WTC11 (cell line): ENCODE measurements at regions not wholly inside any gene's neighbourhood (a gene's known extent, or its start where the extent isn't known, plus 50 kb on each side); places are given as distances from the start of the nearest gene placed in this dataset.

ENCODE experiments used
- ATF1 ChIP-seq: sonication (generic); formaldehyde crosslinking; IDR thresholded peaks from 2 replicates; pipeline ENCODE4 v1.8.1; 2023; ENCODE audit warnings: mild to moderate bottlenecking, moderate library complexity, missing genetic modification reagents
- ETV6 ChIP-seq: sonication (generic); formaldehyde crosslinking; IDR thresholded peaks from 2 replicates; pipeline ENCODE4 v1.8.1; 2022; ENCODE audit warnings: mild to moderate bottlenecking, missing genetic modification reagents
- FOXJ3 ChIP-seq: sonication (generic); formaldehyde crosslinking; IDR thresholded peaks from 2 replicates; pipeline ENCODE4 v1.9.0; 2021; ENCODE audit warnings: missing genetic modification reagents, mild to moderate bottlenecking, borderline replicate concordance
- NFATC4 ChIP-seq: fragments of 250-450 bp; sonication (Bioruptor Pico); IDR thresholded peaks from 2 replicates; pipeline ENCODE4 v1.9.0; 2021; ENCODE audit warnings: mild to moderate bottlenecking
- NR2C2 ChIP-seq: sonication (generic); formaldehyde crosslinking; IDR thresholded peaks from 2 replicates; pipeline ENCODE4 v1.8.0; 2022; ENCODE audit warnings: mild to moderate bottlenecking, missing genetic modification reagents
- TEAD4 ChIP-seq: sonication (generic); formaldehyde crosslinking; IDR thresholded peaks from 2 replicates; pipeline ENCODE4 v1.8.0; 2022; ENCODE audit warnings: mild to moderate bottlenecking, missing genetic modification reagents
- TF ChIP-seq, protein P1 (sequence below): fragments of 200-600 bp; IDR thresholded peaks from 2 replicates; pipeline ENCODE4 v1.8.0; 2022; ENCODE audit warnings: antibody characterized with exemption
- TF ChIP-seq, protein P2 (sequence below): sonication (generic); formaldehyde crosslinking; IDR thresholded peaks from 2 replicates; pipeline ENCODE4 v1.8.0; 2022; ENCODE audit warnings: mild to moderate bottlenecking, missing genetic modification reagents

DNA sequence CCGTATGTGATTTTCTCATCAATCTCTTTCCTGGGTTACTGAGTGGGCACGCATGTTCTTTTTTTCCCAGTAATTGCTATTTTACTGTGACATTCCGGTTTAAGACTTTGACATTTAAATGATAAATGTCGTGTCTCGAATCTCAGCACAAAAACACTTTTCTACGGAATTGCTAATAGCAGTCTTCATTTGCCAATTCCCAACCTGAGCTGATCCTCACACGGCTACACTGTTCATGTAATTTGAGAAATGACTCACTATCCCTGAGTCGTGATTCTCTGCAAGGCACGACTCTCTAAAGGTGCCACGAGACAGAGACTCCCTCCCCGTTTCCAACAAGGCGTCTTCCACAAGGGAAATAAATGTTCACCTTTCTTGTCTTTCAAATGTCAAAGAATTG is 88.7 kb upstream of the USP29 start:
- TF ChIP-seq, protein P1, sequence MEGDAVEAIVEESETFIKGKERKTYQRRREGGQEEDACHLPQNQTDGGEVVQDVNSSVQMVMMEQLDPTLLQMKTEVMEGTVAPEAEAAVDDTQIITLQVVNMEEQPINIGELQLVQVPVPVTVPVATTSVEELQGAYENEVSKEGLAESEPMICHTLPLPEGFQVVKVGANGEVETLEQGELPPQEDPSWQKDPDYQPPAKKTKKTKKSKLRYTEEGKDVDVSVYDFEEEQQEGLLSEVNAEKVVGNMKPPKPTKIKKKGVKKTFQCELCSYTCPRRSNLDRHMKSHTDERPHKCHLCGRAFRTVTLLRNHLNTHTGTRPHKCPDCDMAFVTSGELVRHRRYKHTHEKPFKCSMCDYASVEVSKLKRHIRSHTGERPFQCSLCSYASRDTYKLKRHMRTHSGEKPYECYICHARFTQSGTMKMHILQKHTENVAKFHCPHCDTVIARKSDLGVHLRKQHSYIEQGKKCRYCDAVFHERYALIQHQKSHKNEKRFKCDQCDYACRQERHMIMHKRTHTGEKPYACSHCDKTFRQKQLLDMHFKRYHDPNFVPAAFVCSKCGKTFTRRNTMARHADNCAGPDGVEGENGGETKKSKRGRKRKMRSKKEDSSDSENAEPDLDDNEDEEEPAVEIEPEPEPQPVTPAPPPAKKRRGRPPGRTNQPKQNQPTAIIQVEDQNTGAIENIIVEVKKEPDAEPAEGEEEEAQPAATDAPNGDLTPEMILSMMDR = no peak
- TF ChIP-seq TEAD4 = no peak
- TF ChIP-seq ATF1 = no peak
- TF ChIP-seq, protein P2, sequence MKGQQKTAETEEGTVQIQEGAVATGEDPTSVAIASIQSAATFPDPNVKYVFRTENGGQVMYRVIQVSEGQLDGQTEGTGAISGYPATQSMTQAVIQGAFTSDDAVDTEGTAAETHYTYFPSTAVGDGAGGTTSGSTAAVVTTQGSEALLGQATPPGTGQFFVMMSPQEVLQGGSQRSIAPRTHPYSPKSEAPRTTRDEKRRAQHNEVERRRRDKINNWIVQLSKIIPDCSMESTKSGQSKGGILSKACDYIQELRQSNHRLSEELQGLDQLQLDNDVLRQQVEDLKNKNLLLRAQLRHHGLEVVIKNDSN (CRISPR knock-in tag) = no peak
- TF ChIP-seq ETV6 = no peak
- no peak for TF ChIP-seq NR2C2 (CRISPR knock-in tag)
- TF ChIP-seq NFATC4 (CRISPR knock-in tag) = no peak
- TF ChIP-seq FOXJ3 (CRISPR knock-in tag) = no peak
